AG20443 (cell line): ENCODE measurements at regions not wholly inside any gene's neighbourhood (a gene's known extent, or its start where the extent isn't known, plus 50 kb on each side); places are given as distances from the start of the nearest gene placed in this dataset.

Source experiments
- DNase-seq: peaks from one replicate; pipeline ENCODE4 v3.0.0; 2012; ENCODE audit warnings: low spot score, mixed read lengths

DNA sequence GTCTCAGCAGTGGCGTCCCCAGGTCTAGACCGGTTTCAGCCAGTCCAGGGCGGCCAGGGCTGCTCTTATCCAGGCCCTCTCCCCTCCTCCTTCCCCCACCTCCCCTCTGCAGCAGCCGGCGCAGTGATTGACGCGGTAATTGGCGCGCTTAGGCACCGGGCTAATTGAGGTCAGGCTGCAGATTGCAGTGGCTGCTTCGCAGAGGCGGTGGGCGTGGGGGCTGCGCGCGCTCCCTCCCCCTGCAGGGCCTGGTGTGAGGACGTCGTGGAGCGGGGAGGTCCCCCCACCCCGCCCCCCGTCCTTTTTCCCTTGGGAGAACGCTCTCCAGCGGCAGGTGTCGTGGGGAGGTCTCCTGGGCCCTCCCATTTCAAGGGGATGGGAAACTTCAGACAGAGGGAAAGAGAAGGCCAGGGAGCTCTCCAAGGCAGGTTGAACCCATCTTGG, 70.4 kb upstream of the BLCAP start:
- DNase-seq = no peak

DNA sequence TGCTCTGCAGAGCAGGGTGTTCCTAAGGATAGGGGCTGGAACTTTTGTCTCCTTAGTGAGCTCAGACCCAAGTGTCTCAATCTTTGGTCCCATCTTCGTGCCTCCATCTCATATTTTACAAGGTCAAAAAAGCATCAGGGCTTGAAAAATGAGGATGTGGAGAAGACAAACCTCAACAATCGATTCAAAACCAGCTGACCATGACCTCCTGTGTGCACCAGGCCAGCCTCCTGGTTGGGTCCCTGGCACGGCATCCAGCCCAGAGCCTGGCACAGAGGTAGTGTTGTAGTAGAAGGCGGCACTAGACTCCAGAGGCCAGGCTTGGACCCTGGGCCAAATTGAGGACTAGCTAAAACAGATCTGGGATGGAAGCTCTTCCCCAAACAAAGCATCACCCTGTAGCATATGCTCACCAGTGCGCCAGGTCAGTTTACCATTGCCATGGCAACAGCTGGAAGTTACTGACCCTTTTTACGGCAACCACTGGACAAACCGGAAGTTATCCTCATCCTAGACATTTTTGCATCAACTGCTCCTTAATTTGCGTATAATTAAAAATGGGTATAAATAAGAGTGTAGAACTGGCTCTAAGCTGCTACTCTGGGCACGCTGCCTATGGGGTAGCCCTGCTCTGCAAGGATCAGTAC, 69.3 kb upstream of the BLCAP start:
- no peak for DNase-seq

DNA sequence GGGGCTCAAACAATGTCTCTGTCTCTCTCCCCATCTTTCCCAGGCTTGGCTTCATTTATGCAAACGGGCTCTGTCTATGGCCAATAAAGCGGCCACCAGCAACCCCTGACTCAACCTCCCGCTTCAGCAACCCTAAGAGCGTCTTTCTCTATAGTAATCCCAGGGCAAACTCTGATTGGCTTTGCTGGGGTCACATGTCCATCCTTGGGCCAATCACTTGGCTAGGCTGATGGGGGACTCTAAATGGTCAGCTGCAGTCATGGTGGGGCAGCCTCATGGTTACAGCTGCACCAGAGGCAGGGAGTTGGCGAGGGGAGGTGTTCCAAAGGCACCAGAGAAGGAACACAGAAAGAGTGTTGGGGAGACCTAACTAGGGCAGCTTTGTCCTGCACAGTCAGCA, 68.5 kb upstream of the BLCAP start:
- no peak for DNase-seq

DNA sequence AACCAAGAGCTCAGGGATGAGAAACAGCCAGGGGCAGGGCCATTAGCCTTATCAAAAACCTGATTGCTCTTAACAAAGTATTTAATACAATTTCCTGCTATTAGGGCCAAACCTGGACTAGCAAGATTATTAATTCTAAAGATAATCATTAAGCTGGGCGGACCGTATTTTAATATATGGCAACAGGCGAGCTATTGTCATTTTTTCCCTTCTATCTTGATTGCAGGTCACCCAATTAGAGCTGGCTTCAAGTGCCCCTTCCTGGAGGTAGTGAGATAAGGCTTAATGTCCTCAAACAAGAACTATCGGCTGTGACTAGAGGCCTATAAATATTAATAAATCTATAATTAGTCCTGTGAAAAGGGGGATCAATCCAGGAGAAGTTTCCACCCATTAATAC, 66.0 kb upstream of the BLCAP start:
- DNase-seq = no peak

DNA sequence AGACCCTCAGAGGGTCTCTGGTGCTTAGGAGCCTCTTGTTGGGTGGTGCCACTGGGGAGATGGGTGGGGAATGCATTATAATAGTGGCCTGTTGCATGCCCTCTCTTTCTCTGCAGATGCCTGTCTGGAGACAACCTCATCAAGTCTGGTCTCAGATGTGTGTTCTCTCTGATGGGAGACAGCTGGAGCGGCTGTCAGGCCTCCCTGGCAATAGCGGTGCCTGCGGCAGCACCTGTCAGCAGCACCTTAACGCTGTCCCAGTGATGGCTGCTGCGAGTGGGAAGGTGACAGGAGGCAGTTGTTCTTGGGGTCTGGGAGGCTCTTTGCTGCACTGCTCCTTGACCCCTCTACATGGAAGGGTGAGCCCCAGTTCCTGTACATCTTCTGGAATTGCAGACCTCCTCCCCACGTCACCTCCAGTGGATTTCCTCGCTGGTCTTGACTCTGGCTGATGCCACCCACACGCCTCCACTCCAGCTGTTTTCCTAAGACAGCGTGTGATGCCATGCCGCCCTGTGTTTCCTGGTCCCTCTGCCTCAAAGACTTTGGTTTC, 63.3 kb upstream of the BLCAP start:
- no peak for DNase-seq

DNA sequence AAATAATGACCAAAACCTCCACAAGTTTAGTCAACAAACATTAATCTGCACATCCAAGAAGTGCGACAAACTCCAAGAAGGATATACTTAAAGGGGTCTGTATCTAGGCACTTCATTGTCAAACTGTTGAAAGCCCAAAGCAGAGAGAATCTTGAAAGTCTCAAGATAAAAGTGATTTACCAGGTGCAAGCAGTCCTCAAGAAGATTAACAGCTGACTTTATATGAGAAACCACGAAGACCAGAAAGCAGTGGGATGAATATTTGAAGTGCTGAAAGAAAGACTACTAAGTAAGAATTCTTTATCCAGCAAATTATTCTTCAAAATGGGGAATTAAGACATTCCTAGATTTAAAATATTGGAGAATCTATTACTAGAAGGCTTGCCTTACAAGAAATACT, 58.4 kb upstream of the BLCAP start:
- no peak for DNase-seq

- DNase-seq = no peak
These were observed 56.6 kb upstream of the BLCAP start for GRCh38 chr20:37584238-37584807.

- DNase-seq = no peak
These were observed 53.6 kb upstream of the BLCAP start for GRCh38 chr20:37581246-37581645.

- no peak for DNase-seq
These were observed 52.4 kb upstream of the BLCAP start for GRCh38 chr20:37580069-37580468.

DNA sequence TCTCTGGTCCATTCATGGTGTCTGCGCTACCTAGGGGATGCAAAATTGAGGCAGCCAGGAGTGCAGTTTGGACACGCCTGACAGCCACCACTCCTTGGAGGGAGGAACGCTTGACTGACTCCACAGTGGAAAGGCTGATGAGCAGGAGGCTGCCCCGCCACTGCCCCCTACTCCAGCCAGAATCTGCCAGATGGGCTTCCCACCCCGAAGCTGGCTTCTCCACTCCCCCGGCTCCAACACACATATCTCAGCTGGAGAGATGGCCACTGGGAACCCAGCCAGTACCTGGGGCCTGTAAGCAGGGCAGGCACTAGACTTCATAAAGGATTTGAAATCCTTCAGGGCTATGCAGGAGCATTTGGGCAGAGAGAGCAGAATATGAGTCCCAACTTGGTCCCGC, 51.4 kb upstream of the BLCAP start:
- DNase-seq = no peak

- no peak for DNase-seq
These were observed 50.3 kb upstream of the BLCAP start for GRCh38 chr20:37577981-37578380.
